Trophoblast cell (in vitro differentiated cells and primary cell): ENCODE measurements at regions not wholly inside any gene's neighbourhood (a gene's known extent, or its start where the extent isn't known, plus 50 kb on each side); places are given as distances from the start of the nearest gene placed in this dataset.

Source experiments
- DNase-seq, 2 donors: peaks; one replicate each; pipeline ENCODE4 v3.0.0-alpha.2; 2016
- H2AFZ ChIP-seq: 2 replicates; pipeline ENCODE4 v1.6.1; 2013; ENCODE audit warnings: low read length, moderate library complexity, mild to moderate bottlenecking; ENCODE audit not compliant: insufficient read depth, poor library complexity
- H2AK5ac ChIP-seq: 2 replicates; pipeline ENCODE4 v1.6.1; 2013; ENCODE audit warnings: mild to moderate bottlenecking, low read length
- H2BK120ac ChIP-seq: 2 replicates; pipeline ENCODE4 v1.6.1; 2013; ENCODE audit warnings: low read length, mild to moderate bottlenecking, moderate library complexity; ENCODE audit not compliant: insufficient read depth, poor library complexity
- H2BK12ac ChIP-seq: 2 replicates; pipeline ENCODE4 v1.6.1; 2013; ENCODE audit warnings: mild to moderate bottlenecking, low read length, moderate library complexity
- H2BK5ac ChIP-seq: 2 replicates; pipeline ENCODE4 v1.6.1; 2013; ENCODE audit warnings: low read length, low read depth, moderate library complexity, mild to moderate bottlenecking; ENCODE audit not compliant: poor library complexity
- H3K14ac ChIP-seq: 2 replicates; pipeline ENCODE4 v1.6.1; 2013; ENCODE audit warnings: mild to moderate bottlenecking, low read length
- H3K18ac ChIP-seq: 2 replicates; pipeline ENCODE4 v1.6.1; 2013; ENCODE audit warnings: mild to moderate bottlenecking, low read length
- H3K23ac ChIP-seq: 2 replicates; pipeline ENCODE4 v1.6.1; 2013; ENCODE audit warnings: low read length
- H3K27ac ChIP-seq: 2 replicates; pipeline ENCODE4 v1.5.1; 2013; ENCODE audit warnings: low read depth, mild to moderate bottlenecking, inconsistent platforms, low read length, moderate library complexity
- H3K27me3 ChIP-seq: 2 replicates; pipeline ENCODE4 v1.6.1; 2013; ENCODE audit warnings: inconsistent platforms, mild to moderate bottlenecking, low read length, moderate library complexity; ENCODE audit not compliant: insufficient read depth
- H3K36me3 ChIP-seq, 2 experiments: 1 replicate in 1 of 2; 2 replicates in 1 of 2; pipeline ENCODE4 v1.6.1; 2013; ENCODE audit warnings: low read length in 2 of 2, mild to moderate bottlenecking in 2 of 2, moderate library complexity in 1 of 2; ENCODE audit not compliant: insufficient read depth in 2 of 2, control insufficient read depth in 1 of 2
- H3K4ac ChIP-seq: 2 replicates; pipeline ENCODE4 v1.6.1; 2013; ENCODE audit warnings: low read depth, mild to moderate bottlenecking, low read length, moderate library complexity
- H3K4me1 ChIP-seq, 2 experiments: 1 replicate in 1 of 2; 2 replicates in 1 of 2; pipeline ENCODE4 v1.6.1; 2013; ENCODE audit warnings: low read length in 2 of 2, mild to moderate bottlenecking in 2 of 2, moderate library complexity in 1 of 2; ENCODE audit not compliant: insufficient read depth in 2 of 2, control insufficient read depth in 1 of 2
- H3K4me2 ChIP-seq: 2 replicates; pipeline ENCODE4 v1.6.1; 2013; ENCODE audit warnings: inconsistent platforms, mild to moderate bottlenecking, low read length, moderate library complexity
- H3K4me3 ChIP-seq: 2 replicates; pipeline ENCODE4 v1.5.1; 2013; ENCODE audit warnings: mild to moderate bottlenecking, low read depth, low read length, inconsistent platforms
- H3K79me1 ChIP-seq: one replicate; pipeline ENCODE4 v1.6.1; 2013; ENCODE audit warnings: low read length
- H3K79me2 ChIP-seq: 2 replicates; pipeline ENCODE4 v1.6.1; 2013; ENCODE audit warnings: low read length, mild to moderate bottlenecking; ENCODE audit not compliant: control insufficient read depth, insufficient read depth, poor library complexity
- H3K9ac ChIP-seq: 2 replicates; pipeline ENCODE4 v1.6.1; 2013; ENCODE audit warnings: mild to moderate bottlenecking, low read length
- H3K9me3 ChIP-seq: 2 replicates; pipeline ENCODE4 v1.6.1; 2013; ENCODE audit warnings: low read depth, mild to moderate bottlenecking, control low read depth, inconsistent platforms, low read length; ENCODE audit not compliant: insufficient read depth
- H4K12ac ChIP-seq: 2 replicates; pipeline ENCODE4 v1.6.1; 2013; ENCODE audit warnings: low read depth, mild to moderate bottlenecking, low read length, moderate library complexity
- H4K8ac ChIP-seq: 2 replicates; pipeline ENCODE4 v1.6.1; 2013; ENCODE audit warnings: low read depth, mild to moderate bottlenecking, low read length, moderate library complexity
- H4K91ac ChIP-seq: one replicate; pipeline ENCODE4 v1.6.1; 2013; ENCODE audit warnings: low read depth, mild to moderate bottlenecking, low read length, moderate library complexity
- WGBS: extraction: QIAGEN DNeasy Blood & Tissue Kit; methylation state at CpG from one replicate; pipeline ENCODE4 v1.1.7; 2013; ENCODE audit warnings: missing lambda C conversion rate; ENCODE audit not compliant: insufficient read length, insufficient coverage; ENCODE audit errors: extremely low coverage; 5-methylcytosine and 5-hydroxymethylcytosine counted together

- Histone ChIP-seq H3K14ac (no peak overlapping the region), H3K9ac (no peak overlapping the region), H2AFZ (no peak overlapping the region), H4K12ac (no peak overlapping the region), H3K79me1 (no peaks in the 10 kb centered on the region), H3K27me3 (no peaks in the 10 kb centered on the region), H3K23ac (no peak overlapping the region), H3K4ac (no peak overlapping the region), H3K27ac (no peak overlapping the region), H3K79me2 (no peaks in the 10 kb centered on the region), H2AK5ac (no peak overlapping the region), H4K8ac (no peak overlapping the region), H3K4me1 (no peaks in the 10 kb centered on the region), H3K9me3 (no peaks in the 10 kb centered on the region), H3K18ac (no peak overlapping the region), H3K4me2 (no peak overlapping the region), H3K4me3 (no peak overlapping the region), H2BK5ac (no peak overlapping the region), H2BK12ac (no peak overlapping the region), H2BK120ac (no peak overlapping the region), H4K91ac (no peak overlapping the region), H3K36me3 (no peaks in the 10 kb centered on the region)
- WGBS: no CpG with 5 or more reads among the region's 3 CpGs
- no peak for DNase-seq
Measured at GRCh38 chr10:62506371-62506770, 132.2 kb downstream of the ZNF365 start.

- DNase-seq: no peak
- no peak overlapping the region for H3K14ac ChIP-seq
- no peaks in the 10 kb centered on the region for H3K4me1 ChIP-seq
- no peak overlapping the region for H3K18ac ChIP-seq
- no peak overlapping the region for H3K4me3 ChIP-seq
- no peak overlapping the region for H2BK120ac ChIP-seq
- H3K27me3 ChIP-seq: no peaks in the 10 kb centered on the region
- H3K23ac ChIP-seq: no peak overlapping the region
- no peak overlapping the region for H2AFZ ChIP-seq
- no peaks in the 10 kb centered on the region for H3K36me3 ChIP-seq
- no peaks in the 10 kb centered on the region for H3K9me3 ChIP-seq
- no peak overlapping the region for H2BK12ac ChIP-seq
- H3K9ac ChIP-seq: no peak overlapping the region
- H3K79me1 ChIP-seq: no peaks in the 10 kb centered on the region
- H3K4ac ChIP-seq: no peak overlapping the region
- no CpG with 5 or more reads among the region's 3 CpGs for WGBS
- no peak overlapping the region for H3K27ac ChIP-seq
- no peak overlapping the region for H2BK5ac ChIP-seq
- H3K4me2 ChIP-seq: no peak overlapping the region
- no peaks in the 10 kb centered on the region for H3K79me2 ChIP-seq
- no peak overlapping the region for H4K91ac ChIP-seq
- H2AK5ac ChIP-seq: no peak overlapping the region
- H4K12ac ChIP-seq: no peak overlapping the region
- no peak overlapping the region for H4K8ac ChIP-seq
Measured at GRCh38 chr10:62511238-62511637, 137.1 kb downstream of the ZNF365 start.

- H3K9ac ChIP-seq: no peak overlapping the region
- H3K14ac ChIP-seq: no peak overlapping the region
- H3K4ac ChIP-seq: no peak overlapping the region
- no peaks in the 10 kb centered on the region for H3K9me3 ChIP-seq
- no peak overlapping the region for H4K91ac ChIP-seq
- no peak overlapping the region for H4K12ac ChIP-seq
- no peak for DNase-seq
- H3K4me2 ChIP-seq: no peak overlapping the region
- no peak overlapping the region for H2BK12ac ChIP-seq
- H3K4me3 ChIP-seq: no peak overlapping the region
- no CpG with 5 or more reads among the region's 2 CpGs for WGBS
- no peak overlapping the region for H2AK5ac ChIP-seq
- no peak overlapping the region for H4K8ac ChIP-seq
- no peaks in the 10 kb centered on the region for H3K36me3 ChIP-seq
- no peaks in the 10 kb centered on the region for H3K4me1 ChIP-seq
- H3K18ac ChIP-seq: no peak overlapping the region
- no peaks in the 10 kb centered on the region for H3K27me3 ChIP-seq
- no peak overlapping the region for H3K27ac ChIP-seq
- no peak overlapping the region for H3K23ac ChIP-seq
- no peak overlapping the region for H2AFZ ChIP-seq
- no peaks in the 10 kb centered on the region for H3K79me1 ChIP-seq
- H3K79me2 ChIP-seq: no peaks in the 10 kb centered on the region
- no peak overlapping the region for H2BK5ac ChIP-seq
- H2BK120ac ChIP-seq: no peak overlapping the region
Measured at GRCh38 chr10:62511656-62512055, 137.5 kb downstream of the ZNF365 start.

GRCh38 chr10:62512732-62513475 lies 138.7 kb downstream of the ZNF365 start:
- no peaks in the 10 kb centered on the region for H3K27me3 ChIP-seq
- no peak overlapping the region for H2AFZ ChIP-seq
- no peak overlapping the region for H3K14ac ChIP-seq
- no peak overlapping the region for H2BK120ac ChIP-seq
- no peak overlapping the region for H3K4ac ChIP-seq
- no CpG with 5 or more reads among the region's 5 CpGs for WGBS
- no peaks in the 10 kb centered on the region for H3K36me3 ChIP-seq
- H3K18ac ChIP-seq: no peak overlapping the region
- no peak overlapping the region for H3K23ac ChIP-seq
- no peaks in the 10 kb centered on the region for H3K4me1 ChIP-seq
- DNase-seq: no peak
- no peaks in the 10 kb centered on the region for H3K79me1 ChIP-seq
- no peaks in the 10 kb centered on the region for H3K9me3 ChIP-seq
- H4K12ac ChIP-seq: no peak overlapping the region
- no peak overlapping the region for H2AK5ac ChIP-seq
- no peak overlapping the region for H3K4me2 ChIP-seq
- no peak overlapping the region for H3K27ac ChIP-seq
- no peak overlapping the region for H4K8ac ChIP-seq
- H4K91ac ChIP-seq: no peak overlapping the region
- H2BK12ac ChIP-seq: no peak overlapping the region
- no peak overlapping the region for H2BK5ac ChIP-seq
- no peak overlapping the region for H3K4me3 ChIP-seq
- no peaks in the 10 kb centered on the region for H3K79me2 ChIP-seq
- no peak overlapping the region for H3K9ac ChIP-seq
